HTR-8/SVneo (cell line): ENCODE measurements at regions not wholly inside any gene's neighbourhood (a gene's known extent, or its start where the extent isn't known, plus 50 kb on each side); places are given as distances from the start of the nearest gene placed in this dataset.

ENCODE experiments used
- DNase-seq: peaks from one replicate; pipeline ENCODE4 v3.0.0; 2011; ENCODE audit warnings: low spot score, mixed read lengths; ENCODE audit not compliant: insufficient read length
- FAIRE-seq: peaks from 2 replicates; lab custom pipeline; 2011; peaks lifted over from hg19 to GRCh38; lab: Jason Lieb, UNC

DNA sequence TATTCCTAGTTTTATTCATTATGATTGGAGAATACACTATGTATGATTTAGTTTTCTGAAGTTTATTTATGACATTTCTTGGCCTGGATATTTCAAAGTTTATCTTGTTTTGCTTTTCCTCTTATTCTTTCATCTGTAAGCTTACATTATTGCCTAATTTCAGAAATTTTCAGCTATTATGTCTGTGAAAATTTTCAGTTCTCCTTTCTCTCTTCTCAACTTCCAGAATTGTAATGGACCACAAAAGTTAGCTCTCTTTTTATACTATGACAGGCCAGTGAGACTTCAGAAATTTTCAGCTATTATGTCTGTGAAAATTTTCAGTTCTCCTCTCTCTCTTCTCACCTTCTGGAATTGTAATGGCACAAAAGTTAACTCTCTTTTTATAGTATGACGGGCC is 97.2 kb upstream of the SCN7A start:
- FAIRE-seq: no peak

DNA sequence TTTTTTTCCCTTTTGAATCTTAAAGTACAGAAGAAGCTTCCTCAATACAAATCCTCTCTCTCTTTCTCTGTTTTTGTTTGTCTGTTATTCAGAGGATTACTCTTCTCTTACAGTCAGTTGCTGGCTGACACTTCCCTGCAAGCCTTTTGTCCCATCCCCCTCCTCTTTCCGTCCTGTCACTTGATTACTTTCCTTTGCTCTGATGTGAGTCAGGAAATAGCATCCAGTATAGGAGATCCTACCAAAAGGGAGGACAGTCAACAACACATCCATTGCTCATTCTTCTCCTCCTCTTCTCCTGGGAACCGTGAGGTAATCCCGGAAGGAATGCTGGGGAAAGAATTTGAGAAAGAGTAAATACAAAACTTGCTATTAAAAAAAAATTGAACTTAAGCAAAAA is 79.3 kb upstream of the SCN7A start:
- no peak for DNase-seq

More for the DNA sequence above, 97.2 kb upstream of the SCN7A start:
- DNase-seq: no peak

DNA sequence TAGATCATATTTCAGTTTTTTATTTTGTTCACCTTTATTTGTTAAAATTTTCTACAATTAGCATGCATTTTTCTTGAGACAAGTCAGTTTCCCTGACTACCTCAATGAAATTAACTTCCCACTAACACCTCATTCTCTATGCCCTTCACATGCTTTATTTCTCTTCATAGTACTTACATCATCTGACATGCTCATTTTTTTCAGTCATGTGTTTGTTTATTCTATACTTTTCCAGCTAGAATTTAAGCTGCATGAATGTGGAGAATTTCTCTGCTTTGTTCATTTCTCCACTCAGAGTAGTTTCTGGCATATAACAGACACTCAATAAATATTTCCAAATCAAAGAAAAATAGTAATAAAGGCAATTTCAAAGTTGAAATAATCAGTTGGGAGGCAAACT is 78.9 kb upstream of the SCN7A start:
- no peak for FAIRE-seq
- DNase-seq: no peak

More for the DNA sequence above, 79.3 kb upstream of the SCN7A start:
- peak; percentile 73 for FAIRE-seq

DNA sequence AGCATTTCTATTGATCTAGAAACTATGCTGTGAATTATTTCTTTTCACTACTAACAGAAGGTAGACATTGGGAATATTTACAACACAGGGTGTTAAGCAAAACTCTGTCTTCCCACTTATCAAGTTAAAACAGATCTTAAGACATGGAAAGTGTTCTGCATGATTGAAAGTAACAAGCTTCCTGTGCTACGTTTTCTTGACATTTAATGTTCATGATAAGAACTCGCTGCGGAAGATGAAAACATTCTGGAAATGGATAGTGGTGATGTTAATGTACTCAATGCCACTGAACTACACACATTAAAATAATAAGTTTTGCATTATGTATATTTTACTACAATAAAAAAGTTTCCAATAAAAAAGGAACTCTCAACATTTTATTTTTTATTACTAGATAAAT is 74.4 kb upstream of the SCN7A start:
- FAIRE-seq (no peak), DNase-seq (no peak)

DNA sequence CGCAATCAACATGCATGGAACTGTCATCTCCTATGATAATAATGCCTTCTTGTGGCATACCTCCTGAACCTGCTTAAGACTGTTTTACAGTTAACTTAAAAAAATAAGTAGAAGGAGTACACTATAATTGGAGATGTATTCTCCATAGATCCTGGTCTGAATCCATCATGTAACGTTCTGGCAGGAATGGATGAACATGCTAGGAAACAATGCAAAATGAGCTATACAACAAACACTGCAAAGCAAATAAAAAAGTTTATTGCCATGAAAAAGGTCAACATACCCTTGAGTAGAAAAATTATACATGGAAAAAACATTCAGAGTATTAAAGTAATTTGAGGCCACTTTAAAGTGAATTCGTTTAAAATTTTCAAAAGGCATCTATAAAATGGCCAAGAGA is 71.5 kb upstream of the SCN7A start:
- DNase-seq (no peak), FAIRE-seq (peak; percentile 9)

GRCh38 chr2:166563894-166564293 is 69.8 kb upstream of the SCN7A start:
- FAIRE-seq (no peak), DNase-seq (no peak)

DNA sequence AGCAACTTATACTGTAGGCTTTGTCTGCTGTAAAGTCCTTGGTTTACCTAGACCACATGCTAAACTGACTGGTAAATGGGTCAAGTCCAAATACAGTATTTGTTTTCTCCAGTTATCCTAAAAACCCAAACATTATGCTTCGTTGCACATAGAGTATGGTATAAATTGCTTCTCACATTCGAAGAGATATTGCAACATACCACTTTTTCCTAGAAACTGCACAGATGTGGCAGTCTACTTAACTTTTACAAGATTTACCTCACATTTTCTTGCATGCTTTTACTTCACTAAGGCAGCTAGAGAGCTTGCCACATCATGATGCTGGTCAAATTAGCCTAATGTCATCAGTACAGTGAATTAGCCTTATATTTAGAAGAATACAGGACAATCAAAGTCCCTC is 66.0 kb upstream of the SCN7A start:
- FAIRE-seq (no peak), DNase-seq (no peak)

DNA sequence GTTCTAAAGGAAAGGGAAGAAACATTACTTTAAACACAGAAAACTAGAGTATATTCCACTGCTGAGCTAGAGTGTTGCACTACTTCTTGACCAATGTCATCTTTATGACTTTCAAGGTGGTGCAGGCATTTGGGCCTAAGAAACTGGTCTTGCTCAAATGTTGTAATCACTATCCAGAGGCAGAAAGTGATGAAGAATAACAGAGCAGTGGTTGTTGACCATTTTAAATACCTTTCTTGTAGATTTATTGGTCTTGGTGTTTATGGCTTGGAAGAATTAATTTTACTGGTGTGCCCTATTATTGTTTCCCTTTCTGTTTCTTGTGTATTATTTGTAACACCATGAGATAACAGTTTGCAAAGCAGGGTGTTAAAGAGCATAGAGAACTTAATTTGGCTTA is 56.9 kb upstream of the SCN7A start:
- FAIRE-seq (no peak), DNase-seq (no peak)

DNA sequence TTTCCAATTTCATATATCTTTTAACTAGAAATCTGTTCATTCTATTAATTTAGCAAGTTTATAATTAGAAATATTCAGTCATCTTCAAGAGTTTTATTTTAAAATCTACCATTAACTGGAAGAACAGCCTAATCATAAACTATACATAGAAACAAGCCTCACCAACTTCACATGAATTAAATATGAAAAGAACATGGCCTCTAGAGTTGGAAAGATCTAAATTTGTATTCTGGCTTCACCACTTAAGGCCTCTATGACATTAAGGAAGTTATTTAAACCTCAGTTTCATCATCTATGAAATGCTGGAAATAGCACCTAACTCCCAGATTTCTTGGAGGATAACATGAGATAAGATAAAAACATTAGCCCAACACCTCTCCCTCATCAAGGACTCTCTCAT is 51.4 kb upstream of the SCN7A start:
- FAIRE-seq (no peak), DNase-seq (no peak)
